Heart right ventricle (tissue), 16 donors: ENCODE measurements at regions not wholly inside any gene's neighbourhood (a gene's known extent, or its start where the extent isn't known, plus 50 kb on each side); places are given as distances from the start of the nearest gene placed in this dataset.

ENCODE experiments used
- ATAC-seq, 8 donors: fragments of 200-7000 bp; cut with Tn5 transposase; one replicate each; pipeline ENCODE4 v1.9.1; 2020; ENCODE audit warnings: mild to moderate bottlenecking in 8 of 8, moderate library complexity in 8 of 8, moderate number of reproducible peaks in 1 of 8
- DNase-seq, 2 donors: peaks; one replicate each; pipeline ENCODE4 v3.0.0-alpha.2; 2020
- H3K27ac ChIP-seq, 10 donors: fragments of 200-600 bp; sonication (generic) in 2 of 10; one replicate each; pipeline versions ENCODE4 v1.5.0 to v1.8.0; 2020 to 2022; ENCODE audit warnings: mild to moderate bottlenecking in 3 of 10
- H3K27me3 ChIP-seq, 7 donors: fragments of 200-600 bp; one replicate each; pipeline ENCODE4 v1.8.0; 2021 to 2022; ENCODE audit warnings: mild to moderate bottlenecking in 2 of 7
- H3K36me3 ChIP-seq, 9 donors: fragments of 200-600 bp; sonication (generic) in 1 of 9; one replicate each; pipeline versions ENCODE4 v1.5.0 to v1.8.0; 2020 to 2022; ENCODE audit warnings: mild to moderate bottlenecking in 2 of 9
- H3K4me1 ChIP-seq, 9 donors: fragments of 200-600 bp; sonication (generic) in 1 of 9; one replicate each; pipeline versions ENCODE4 v1.5.0 to v1.8.0; 2020 to 2022; ENCODE audit warnings: mild to moderate bottlenecking in 4 of 9
- H3K4me3 ChIP-seq, 10 donors: fragments of 200-600 bp; sonication (generic) in 2 of 10; one replicate each; pipeline versions ENCODE4 v1.5.0 to v1.8.0; 2020 to 2022; ENCODE audit warnings: mild to moderate bottlenecking in 7 of 10, moderate library complexity in 2 of 10
- H3K9me3 ChIP-seq, 11 donors: fragments of 200-600 bp in 10 of 11; sonication (generic) in 2 of 11; one replicate each; pipeline versions ENCODE4 v1.5.0 to v1.8.0; 2013 to 2022; ENCODE audit warnings: mild to moderate bottlenecking in 2 of 11, control low read depth in 1 of 11, moderate library complexity in 1 of 11
- CTCF ChIP-seq, 9 donors: fragments of 200-600 bp; sonication (generic) in 2 of 9; IDR thresholded peaks; one replicate each; pipeline versions ENCODE4 v1.5.0 to v1.8.0; 2021 to 2022; ENCODE audit warnings: antibody characterized with exemption in 9 of 9, mild to moderate bottlenecking in 5 of 9, moderate library complexity in 1 of 9
- WGBS, 2 donors: extraction: QIAGEN DNeasy Blood & Tissue Kit; methylation state at CpG; one replicate each; pipeline ENCODE4 v1.1.7; 2013; ENCODE audit warnings: inconsistent platforms in 1 of 2; 5-methylcytosine and 5-hydroxymethylcytosine counted together
- intact Hi-C, 10 donors: fragments of 100-400 bp; cut with DNase I; formaldehyde crosslinking; loops; one replicate each; pipeline versions ENCODE4 v1.11.1 to v1.14.2; 2022
- donor health status: Arrhythmogenic right ventricular cardiomyopathy.
- donor health status: ischemic (EF 13 %, LVEDD 7.1; RV severe dilation, severe dysfunction).
- donor health status: healthy with polysubstance abuse.
- donor health status: DM: no; HTN: yes; CAD: no.
- donor health status: DM: no; HTN: no; CAD: no.
- donor health status: ischemic (EF 25% LVEDD 6.9; RV normal size, moderate dysfunction).
- donor health status: ischemic (EF 25% LVEDD 5.7; RV mildly dilated, moderate dysfunction).
- donor health status: healthy.
- donor health status: DM: yes; HTN: yes; CAD: no.
- donor health status: Ischemic cardiomyopathy.
- donor health status: ischemic (EF 35%, LVEDD 5.7; RV mildly dilated, moderate dysfunction).
- donor health status: nonischemic (EF 11% LVEDD 7.7; RV severe dilation, severe dysfunction).
- donor health status: DM: yes; HTN: yes; CAD: no.
- donor health status: PGD.
- donor health status: ischemic (EF 29% LVEDD 5.4; RV normal size, mild dysfunction).
- donor health status: nonischemic (EF 23%, LVEDD 6.1; RV moderate dilation, normal function).

GRCh38 chr7:108634535-108634934 is 64.9 kb downstream of the DNAJB9 start:
- 74 to 79% methylated on average over 1 of the region's 1 CpG for WGBS, 2 donors
- H3K4me1 ChIP-seq = peaks cover 0 to 16% (median 7%) of the 10 kb centered on the region in 9 donors
- DNase-seq = no peak
- intact Hi-C loops = loop anchor here in 1 of 10 donors (10.0 kb wide), 1 partner anchor 1290 kb away; no protein-coding TSS in a partner anchor
- no peaks in the 10 kb centered on the region for H3K27me3 ChIP-seq
- H3K36me3 ChIP-seq = no peaks in the 10 kb centered on the region
- no peak for TF ChIP-seq CTCF (IDR thresholded peaks at IDR 0.05)
- no peak for ATAC-seq
- peaks cover 0 to 7% (median 0%) of the 10 kb centered on the region in 11 donors for H3K9me3 ChIP-seq
- no peak overlapping the region for H3K27ac ChIP-seq
- no peak overlapping the region for H3K4me3 ChIP-seq

GRCh38 chr7:108637049-108637621 is 67.5 kb downstream of the DNAJB9 start:
- H3K27me3 ChIP-seq = no peaks in the 10 kb centered on the region
- no peaks in the 10 kb centered on the region for H3K4me1 ChIP-seq
- H3K36me3 ChIP-seq = no peaks in the 10 kb centered on the region
- TF ChIP-seq CTCF (IDR thresholded peaks at IDR 0.05) = no peak
- intact Hi-C loops = loop anchor here in 1 of 10 donors (10.0 kb wide), 1 partner anchor 1288 kb away; no protein-coding TSS in a partner anchor
- H3K4me3 ChIP-seq = no peak overlapping the region
- peaks cover 0 to 7% (median 0%) of the 10 kb centered on the region in 11 donors for H3K9me3 ChIP-seq
- 74 to 77% methylated on average over 3 of the region's 3 CpGs for WGBS, 2 donors
- H3K27ac ChIP-seq = no peak overlapping the region
- DNase-seq = no peak
- no peak for ATAC-seq

GRCh38 chr7:108642126-108642525 is 72.5 kb downstream of the DNAJB9 start:
- WGBS, 2 donors = 64 to 70% methylated on average over 1 of the region's 1 CpG
- no peaks in the 10 kb centered on the region for H3K9me3 ChIP-seq
- ATAC-seq (no peak), DNase-seq (no peak)
- peaks cover 0 to 4% (median 0%) of the 10 kb centered on the region in 7 donors for H3K27me3 ChIP-seq
- no peak overlapping the region for H3K4me3 ChIP-seq
- no peak for TF ChIP-seq CTCF (IDR thresholded peaks at IDR 0.05)
- intact Hi-C loops = no loop called here
- no peaks in the 10 kb centered on the region for H3K4me1 ChIP-seq
- H3K27ac ChIP-seq = no peak overlapping the region
- no peaks in the 10 kb centered on the region for H3K36me3 ChIP-seq

- H3K36me3 ChIP-seq = no peaks in the 10 kb centered on the region
- 80 to 89% methylated on average over 5 of the region's 5 CpGs for WGBS, 2 donors
- ATAC-seq = no peak
Measured at GRCh38 chr7:108643136-108643535, 73.5 kb downstream of the DNAJB9 start.

More at GRCh38 chr7:108643136-108643535, 73.5 kb downstream of the DNAJB9 start:
- H3K9me3 ChIP-seq = no peaks in the 10 kb centered on the region
- H3K27me3 ChIP-seq = peaks cover 0 to 4% (median 0%) of the 10 kb centered on the region in 7 donors
- intact Hi-C loops = no loop called here
- no peak overlapping the region for H3K4me3 ChIP-seq
- no peak for DNase-seq
- H3K4me1 ChIP-seq = no peaks in the 10 kb centered on the region
- H3K27ac ChIP-seq = no peak overlapping the region
- TF ChIP-seq CTCF (IDR thresholded peaks at IDR 0.05) = no peak
